ENCODE measurements at regions not wholly inside any gene's neighbourhood (a gene's known extent, or its start where the extent isn't known, plus 50 kb on each side); places are given as distances from the start of the nearest gene placed in this dataset.

DNA sequence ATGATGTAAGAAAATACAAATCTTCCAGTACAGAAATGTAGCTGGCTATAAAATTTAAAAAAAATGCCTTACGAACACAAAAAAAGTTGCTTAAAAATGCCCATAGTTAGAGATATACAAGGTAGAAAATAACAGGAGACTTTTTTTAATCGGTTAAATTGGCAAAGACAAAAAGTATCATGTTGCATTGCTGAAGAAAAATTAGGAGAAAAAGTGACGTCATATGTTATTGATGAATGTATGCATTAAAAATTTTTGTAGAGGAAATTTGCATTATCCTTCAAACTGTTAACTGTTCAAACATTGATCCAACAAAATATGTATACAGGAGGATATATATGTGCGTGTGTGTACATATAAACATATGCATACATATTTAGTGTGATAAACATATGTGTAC, 1634.4 kb upstream of the PCDH7 start:
- TF ChIP-seq CTCF (IDR thresholded peaks at IDR 0.05) (no peak), POLR2A (IDR thresholded peaks at IDR 0.05) (no peak)
